TTC549 (cell line): ENCODE measurements at regions not wholly inside any gene's neighbourhood (a gene's known extent, or its start where the extent isn't known, plus 50 kb on each side); places are given as distances from the start of the nearest gene placed in this dataset.
"Not testable (repeated sequence)": the region's sequence is repeated elsewhere in the genome, so short reads cannot be mapped to it uniquely, and the experiment has no call there.

Source experiments
- FAIRE-seq: peaks from 2 replicates; lab custom pipeline; 2012; peaks lifted over from hg19 to GRCh38; lab: Jason Lieb, UNC

GRCh38 chr5:57738787-57739186, 256.2 kb upstream of the ACTBL2 start:
- no peak for FAIRE-seq

GRCh38 chr5:57738301-57738700, 255.7 kb upstream of the ACTBL2 start:
- FAIRE-seq = no peak

GRCh38 chr5:57736716-57737115, 254.1 kb upstream of the ACTBL2 start:
- FAIRE-seq = no peak

GRCh38 chr5:57735279-57736153, 252.9 kb upstream of the ACTBL2 start:
- not testable (repeated sequence) for FAIRE-seq

DNA sequence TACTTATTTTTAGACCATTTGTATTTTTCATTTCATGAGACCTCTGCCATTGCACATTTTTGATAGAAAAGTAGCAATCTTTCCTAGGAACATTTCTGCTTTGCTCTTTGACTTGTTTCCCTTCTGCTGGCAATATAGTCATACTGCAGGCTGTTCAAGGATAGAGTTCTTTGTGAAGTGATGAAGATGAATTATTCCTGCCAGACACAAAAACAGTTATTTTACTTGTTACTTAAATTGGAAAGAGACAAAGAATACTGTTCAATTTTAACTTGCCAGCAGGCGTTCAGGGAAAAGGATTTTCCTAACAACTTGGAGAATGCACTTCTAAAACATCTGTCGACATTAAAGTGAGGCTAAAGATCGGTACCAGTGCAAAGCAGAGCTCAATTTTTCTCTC, 251.7 kb upstream of the ACTBL2 start:
- no peak for FAIRE-seq

- no peak for FAIRE-seq
Measured at GRCh38 chr5:57727591-57727990, 245.0 kb upstream of the ACTBL2 start.

GRCh38 chr5:57725658-57726504, 243.3 kb upstream of the ACTBL2 start:
- no peak for FAIRE-seq

- no peak for FAIRE-seq
Measured at GRCh38 chr5:57724836-57725235, 242.2 kb upstream of the ACTBL2 start.

DNA sequence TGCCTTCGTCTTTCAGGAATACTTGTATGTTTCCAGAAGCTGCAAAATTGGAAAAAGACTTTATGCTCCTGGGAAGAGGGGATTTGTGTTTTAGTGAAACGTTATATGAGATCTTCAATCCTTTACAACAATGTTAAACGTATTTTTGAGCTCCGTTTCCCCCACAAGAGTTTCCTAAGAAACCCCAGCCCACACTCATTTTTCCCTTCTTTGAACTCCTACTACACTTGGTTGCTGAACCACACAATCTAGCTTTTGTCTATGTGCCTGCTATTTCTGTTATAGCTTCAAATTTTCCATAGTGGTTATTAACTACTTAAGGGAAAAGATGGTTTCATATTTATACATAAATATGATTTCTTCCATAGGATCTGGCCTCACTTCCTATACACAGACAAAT, 238.6 kb upstream of the ACTBL2 start:
- FAIRE-seq = no peak

- FAIRE-seq = no peak
Measured at GRCh38 chr5:57720656-57721055, 238.0 kb upstream of the ACTBL2 start.

DNA sequence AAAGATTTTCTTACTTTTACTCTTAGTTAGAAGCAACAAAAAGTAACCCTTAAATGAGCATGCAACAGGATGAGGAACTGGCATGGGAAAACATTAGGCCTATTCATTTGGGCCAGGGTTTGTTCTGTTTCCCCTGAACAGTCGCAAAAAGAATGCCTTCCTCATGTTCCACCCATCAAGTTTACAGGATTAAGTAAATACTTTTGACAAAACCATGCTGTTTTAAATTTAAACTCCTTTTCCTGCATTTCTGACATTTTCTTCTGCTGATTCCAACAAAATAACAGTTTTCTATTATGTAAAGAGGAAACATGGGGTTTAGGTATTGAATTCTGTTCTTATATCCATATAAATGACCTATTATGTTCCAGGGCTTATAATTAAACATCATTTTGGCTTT, 236.6 kb upstream of the ACTBL2 start:
- no peak for FAIRE-seq

- no peak for FAIRE-seq
Measured at GRCh38 chr5:57718155-57718554, 235.5 kb upstream of the ACTBL2 start.

DNA sequence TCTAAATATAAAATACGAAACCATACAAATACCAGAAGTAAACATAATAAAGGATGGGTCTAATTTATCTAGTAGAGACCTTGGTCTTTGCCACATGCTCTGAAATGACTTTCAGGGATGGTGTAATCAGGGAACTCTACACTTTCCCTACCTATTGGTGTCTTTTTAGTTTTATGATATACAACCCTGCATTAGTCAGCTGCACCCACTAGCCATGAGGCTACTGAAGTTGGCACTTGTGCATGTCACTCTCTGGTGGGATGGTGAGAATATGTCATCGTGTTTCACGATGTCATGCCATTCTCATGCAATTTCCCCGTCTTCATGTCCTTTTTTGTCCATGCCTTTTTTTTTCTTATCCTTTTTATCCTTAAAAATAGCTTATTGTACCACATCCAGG, 234.9 kb upstream of the ACTBL2 start:
- no peak for FAIRE-seq

GRCh38 chr5:57716661-57717060, 234.1 kb upstream of the ACTBL2 start:
- no peak for FAIRE-seq

- no peak for FAIRE-seq
Measured at GRCh38 chr5:57715296-57715695, 232.7 kb upstream of the ACTBL2 start.

- FAIRE-seq = not testable (repeated sequence)
Measured at GRCh38 chr5:57713535-57713934, 230.9 kb upstream of the ACTBL2 start.

DNA sequence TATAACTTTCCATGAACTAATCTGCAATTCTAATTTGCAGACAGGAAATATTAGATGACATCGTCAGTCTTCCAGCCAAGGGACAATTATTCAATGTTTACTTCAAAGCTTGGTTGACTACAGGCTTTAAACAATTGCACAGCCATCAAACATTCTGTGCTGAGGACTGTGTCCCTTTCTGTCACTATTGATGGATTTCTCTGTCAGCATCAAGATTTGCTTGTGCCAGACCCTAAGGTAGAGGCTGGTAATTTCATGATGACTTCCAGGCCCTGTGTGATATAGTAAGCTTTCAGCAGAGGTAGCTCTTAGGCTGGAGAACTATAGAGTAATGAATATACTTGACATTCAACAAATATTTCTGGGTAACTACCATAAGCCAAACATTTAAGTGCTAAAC, 229.3 kb upstream of the ACTBL2 start:
- no peak for FAIRE-seq

DNA sequence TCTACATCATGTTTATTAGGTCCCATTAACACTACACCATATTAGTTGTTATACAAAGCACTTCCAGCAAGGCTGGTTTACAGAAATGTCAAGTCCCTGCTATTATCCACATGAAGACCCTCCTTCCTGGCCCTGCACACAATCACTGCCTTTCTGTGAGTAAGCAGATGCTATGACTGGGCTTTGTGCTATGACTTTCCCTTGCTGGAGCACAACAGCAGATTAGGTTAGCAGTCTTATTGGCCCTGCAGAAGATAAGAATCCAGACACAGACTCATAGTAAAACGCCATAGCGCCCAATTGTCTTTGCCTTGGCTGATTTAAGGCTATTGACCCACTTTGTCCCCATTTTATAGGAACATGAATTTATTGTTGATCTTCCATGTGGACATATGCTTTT, 228.9 kb upstream of the ACTBL2 start:
- FAIRE-seq = no peak

- no peak for FAIRE-seq
Measured at GRCh38 chr5:57710126-57710525, 227.5 kb upstream of the ACTBL2 start.

GRCh38 chr5:57705769-57706168, 223.2 kb upstream of the ACTBL2 start:
- no peak for FAIRE-seq

DNA sequence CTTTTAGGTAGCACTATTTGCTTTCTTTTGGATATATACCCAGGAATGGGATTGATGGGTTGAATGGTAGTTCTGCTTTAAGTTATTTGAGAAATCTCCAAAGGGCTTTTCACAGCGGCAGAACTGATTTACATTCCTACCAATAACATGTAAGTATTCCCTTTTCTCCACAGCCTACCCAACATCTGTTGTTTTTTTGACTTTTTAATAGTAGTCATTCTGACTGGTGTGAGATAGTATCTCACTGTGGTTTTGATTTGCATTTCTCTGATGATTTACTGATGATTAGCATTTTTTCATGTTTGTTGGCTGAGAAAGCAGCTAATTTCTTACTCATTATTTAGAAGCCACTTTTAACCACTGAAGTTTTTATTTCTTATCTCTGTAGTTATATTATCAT, 221.1 kb upstream of the ACTBL2 start:
- no peak for FAIRE-seq

- FAIRE-seq = no peak
Measured at GRCh38 chr5:57700484-57700883, 217.9 kb upstream of the ACTBL2 start.

- FAIRE-seq = no peak
Measured at GRCh38 chr5:57700072-57700471, 217.5 kb upstream of the ACTBL2 start.
